ENCODE measurements at regions not wholly inside any gene's neighbourhood (a gene's known extent, or its start where the extent isn't known, plus 50 kb on each side); places are given as distances from the start of the nearest gene placed in this dataset.

DNA sequence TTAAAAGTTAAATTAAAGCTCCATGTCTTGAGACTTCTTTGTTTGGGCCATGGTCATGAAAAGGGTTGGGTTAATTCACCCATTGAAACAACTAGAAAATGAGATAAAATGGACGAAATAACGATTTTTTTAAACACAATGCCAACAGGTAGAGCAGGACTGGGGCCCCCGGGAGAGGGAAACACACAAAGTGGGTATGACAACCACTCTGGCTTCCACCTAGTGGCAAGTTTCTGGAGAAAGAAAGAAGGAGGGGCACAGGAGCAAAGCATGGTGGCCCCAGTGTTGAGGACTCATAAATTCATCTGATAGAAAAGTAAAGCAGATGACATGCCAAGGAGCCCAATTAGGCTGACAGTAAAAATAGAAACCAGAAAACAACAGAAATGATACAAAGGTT, 68.4 kb downstream of the MYEOV start:
- FAIRE-seq (no peak), DNase-seq (ENCODE audit: insufficient read length, low spot score) (no peak)
- TF ChIP-seq POU2F2 (IDR thresholded peaks at IDR 0.05; ENCODE audit: low read depth, low read length): no peak
- TF ChIP-seq SPI1 (IDR thresholded peaks at IDR 0.05; ENCODE audit: low read depth, low read length): no peak
- TF ChIP-seq PAX5 (IDR thresholded peaks at IDR 0.05; ENCODE audit: insufficient read depth, low read length, severe bottlenecking): no peak
- TF ChIP-seq POLR2AphosphoS5 (IDR thresholded peaks at IDR 0.05; ENCODE audit: low read depth, low read length): no peak
- TF ChIP-seq POLR2A (IDR thresholded peaks at IDR 0.05; ENCODE audit: low read depth, low read length): no peak
- TF ChIP-seq TAF1 (IDR thresholded peaks at IDR 0.05; ENCODE audit: low read depth, low read length): no peak

DNA sequence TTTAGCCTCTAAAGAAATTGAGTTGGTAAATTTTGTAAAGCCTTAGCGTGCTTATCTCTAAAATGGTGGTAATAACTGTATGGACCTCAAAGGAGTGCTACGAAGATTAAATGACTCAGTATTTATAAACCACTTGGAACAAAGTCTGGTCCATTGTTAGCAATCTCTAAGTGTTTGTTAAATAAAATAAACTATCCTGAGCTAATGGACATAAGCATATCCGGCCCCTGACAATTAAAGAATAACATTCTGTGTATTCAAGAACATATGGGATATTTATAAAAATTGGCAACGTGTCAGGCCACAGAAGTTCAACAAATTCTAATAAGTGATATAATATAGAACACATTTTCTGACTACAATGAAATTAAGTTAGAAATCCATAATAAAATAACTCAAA, 71.0 kb downstream of the MYEOV start:
- no peak for DNase-seq (ENCODE audit: insufficient read length, low spot score)
- no peak for FAIRE-seq
- no peak for TF ChIP-seq POLR2A (IDR thresholded peaks at IDR 0.05; ENCODE audit: low read depth, low read length)
- TF ChIP-seq PAX5 (IDR thresholded peaks at IDR 0.05; ENCODE audit: insufficient read depth, low read length, severe bottlenecking): no peak
- TF ChIP-seq POU2F2 (IDR thresholded peaks at IDR 0.05; ENCODE audit: low read depth, low read length): no peak
- no peak for TF ChIP-seq SPI1 (IDR thresholded peaks at IDR 0.05; ENCODE audit: low read depth, low read length)
- no peak for TF ChIP-seq POLR2AphosphoS5 (IDR thresholded peaks at IDR 0.05; ENCODE audit: low read depth, low read length)
- TF ChIP-seq TAF1 (IDR thresholded peaks at IDR 0.05; ENCODE audit: low read depth, low read length): no peak

DNA sequence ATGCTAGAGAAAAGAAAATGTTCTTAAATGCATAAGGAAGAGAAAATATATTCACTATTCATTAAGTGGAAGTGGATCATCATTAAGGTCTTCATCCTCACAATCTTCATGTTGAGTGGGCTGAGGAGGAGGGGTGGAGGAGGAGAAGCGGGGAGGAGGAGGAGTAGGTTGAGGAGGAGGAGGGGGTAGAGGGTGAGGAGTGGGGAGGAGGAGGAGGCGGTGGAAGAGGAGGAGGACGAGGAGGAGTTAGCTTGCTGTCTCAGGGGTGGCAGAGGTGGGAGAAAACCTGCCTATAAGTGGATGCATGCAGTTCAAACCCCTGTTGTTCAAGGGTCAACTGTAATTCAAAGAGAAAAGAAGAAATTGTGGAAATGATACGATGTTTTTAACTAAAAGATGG, 71.6 kb downstream of the MYEOV start:
- FAIRE-seq (no peak), DNase-seq (ENCODE audit: insufficient read length, low spot score) (no peak)
- no peak for TF ChIP-seq SPI1 (IDR thresholded peaks at IDR 0.05; ENCODE audit: low read depth, low read length)
- no peak for TF ChIP-seq TAF1 (IDR thresholded peaks at IDR 0.05; ENCODE audit: low read depth, low read length)
- no peak for TF ChIP-seq PAX5 (IDR thresholded peaks at IDR 0.05; ENCODE audit: insufficient read depth, low read length, severe bottlenecking)
- no peak for TF ChIP-seq POU2F2 (IDR thresholded peaks at IDR 0.05; ENCODE audit: low read depth, low read length)
- TF ChIP-seq POLR2A (IDR thresholded peaks at IDR 0.05; ENCODE audit: low read depth, low read length): no peak
- TF ChIP-seq POLR2AphosphoS5 (IDR thresholded peaks at IDR 0.05; ENCODE audit: low read depth, low read length): no peak

DNA sequence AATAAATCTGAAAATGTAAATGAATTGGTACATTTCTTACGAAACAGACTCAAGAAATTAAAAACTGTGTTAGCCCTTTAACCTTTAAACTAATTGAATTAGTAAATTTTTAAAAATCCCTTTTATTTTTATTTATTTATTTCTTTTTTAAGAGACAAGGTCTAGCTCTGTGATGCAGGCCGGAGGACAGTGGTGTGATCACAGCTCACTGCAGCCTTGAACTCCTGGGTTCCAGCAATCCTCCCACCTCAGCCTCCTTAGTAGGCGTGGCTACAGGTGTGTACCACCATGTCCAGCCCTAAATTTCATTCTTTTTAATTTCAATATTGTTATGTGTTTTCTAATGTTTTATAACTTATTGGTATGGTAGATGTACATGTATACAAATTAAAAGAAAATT, 72.6 kb downstream of the MYEOV start:
- TF ChIP-seq POLR2A (IDR thresholded peaks at IDR 0.05; ENCODE audit: low read depth, low read length) (no peak), PAX5 (IDR thresholded peaks at IDR 0.05; ENCODE audit: insufficient read depth, low read length, severe bottlenecking) (no peak), POLR2AphosphoS5 (IDR thresholded peaks at IDR 0.05; ENCODE audit: low read depth, low read length) (no peak), SPI1 (IDR thresholded peaks at IDR 0.05; ENCODE audit: low read depth, low read length) (no peak), POU2F2 (IDR thresholded peaks at IDR 0.05; ENCODE audit: low read depth, low read length) (no peak), TAF1 (IDR thresholded peaks at IDR 0.05; ENCODE audit: low read depth, low read length) (no peak)
- DNase-seq (ENCODE audit: insufficient read length, low spot score) (no peak), FAIRE-seq (no peak)

DNA sequence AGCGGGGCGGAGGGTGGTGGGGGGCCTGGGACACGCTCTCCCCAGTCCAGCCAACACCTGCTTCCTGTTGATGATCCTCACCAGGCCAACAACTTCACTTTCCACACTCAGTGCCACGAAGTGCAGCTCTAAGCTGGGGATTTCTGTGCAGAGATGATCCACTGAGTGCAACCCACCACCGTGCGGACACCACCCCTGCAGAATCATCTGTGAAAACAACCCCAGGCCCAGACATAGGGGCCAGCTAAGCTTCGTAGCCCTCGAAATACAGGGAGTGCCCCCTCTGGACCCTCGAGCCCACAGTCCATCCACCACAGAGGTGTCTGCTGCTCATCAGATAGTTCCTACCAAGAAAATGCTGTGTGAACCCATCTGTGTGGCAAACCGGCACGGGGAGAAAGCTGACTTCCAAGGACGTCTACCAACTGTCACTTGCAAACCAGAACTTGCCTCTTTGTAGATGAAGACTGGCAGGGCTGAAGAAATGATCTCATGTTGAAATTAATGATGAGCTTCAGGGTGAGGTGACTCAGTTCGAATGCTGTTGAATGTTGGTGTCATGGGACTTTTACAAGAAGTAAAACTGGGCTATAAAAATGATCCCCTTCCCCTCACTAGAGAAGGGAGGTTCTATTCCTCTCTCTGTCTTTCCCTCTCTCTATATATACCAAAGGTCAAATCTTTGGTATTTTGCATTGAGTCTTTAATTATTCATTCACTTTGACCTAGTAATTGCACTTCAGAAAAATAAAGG, 73.4 kb downstream of the MYEOV start:
- no peak for FAIRE-seq
- no peak for DNase-seq (ENCODE audit: insufficient read length, low spot score)
- no peak for TF ChIP-seq SPI1 (IDR thresholded peaks at IDR 0.05; ENCODE audit: low read depth, low read length)
- no peak for TF ChIP-seq POU2F2 (IDR thresholded peaks at IDR 0.05; ENCODE audit: low read depth, low read length)
- no peak for TF ChIP-seq POLR2AphosphoS5 (IDR thresholded peaks at IDR 0.05; ENCODE audit: low read depth, low read length)
- no peak for TF ChIP-seq PAX5 (IDR thresholded peaks at IDR 0.05; ENCODE audit: insufficient read depth, low read length, severe bottlenecking)
- TF ChIP-seq TAF1 (IDR thresholded peaks at IDR 0.05; ENCODE audit: low read depth, low read length): no peak
- no peak for TF ChIP-seq POLR2A (IDR thresholded peaks at IDR 0.05; ENCODE audit: low read depth, low read length)

DNA sequence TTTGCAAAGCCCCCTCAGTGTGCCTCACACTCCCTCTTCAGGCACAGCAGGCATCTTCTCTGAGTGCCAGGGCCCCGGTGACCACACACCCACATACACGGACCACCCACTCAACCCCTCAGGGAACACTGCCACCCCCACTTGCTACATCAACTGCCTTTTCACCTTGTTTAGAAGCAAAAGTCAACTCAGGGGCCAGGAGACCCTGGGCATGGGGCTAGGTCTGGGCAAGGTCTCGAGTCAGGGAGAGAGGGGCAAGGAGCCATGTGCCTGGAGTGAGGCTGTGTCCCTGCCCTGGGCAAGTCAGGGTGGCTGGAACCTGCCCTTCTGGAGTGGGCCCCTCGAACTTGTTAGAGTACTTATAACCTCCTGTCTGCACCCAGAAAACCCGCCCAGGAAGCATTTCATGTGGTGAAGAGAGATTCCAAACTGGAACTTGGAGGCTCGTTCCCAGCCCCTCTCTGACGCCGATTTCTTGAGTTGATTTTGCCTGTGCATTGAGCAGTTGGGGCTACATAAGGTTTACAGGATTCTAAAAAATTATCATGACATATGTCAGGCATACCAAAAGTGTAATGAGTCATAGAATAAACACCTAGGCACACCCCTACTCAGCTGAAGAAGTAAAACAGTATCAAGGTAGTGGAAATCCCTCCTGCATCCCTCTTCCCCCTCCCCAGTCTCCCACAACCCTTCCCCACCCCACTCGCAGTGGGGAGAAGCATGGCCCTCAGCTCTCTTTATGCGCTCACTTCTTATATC, 74.3 kb downstream of the MYEOV start:
- DNase-seq (ENCODE audit: insufficient read length, low spot score) (no peak), FAIRE-seq (no peak)
- TF ChIP-seq POU2F2 (IDR thresholded peaks at IDR 0.05; ENCODE audit: low read depth, low read length) (no peak), PAX5 (IDR thresholded peaks at IDR 0.05; ENCODE audit: insufficient read depth, low read length, severe bottlenecking) (no peak), POLR2AphosphoS5 (IDR thresholded peaks at IDR 0.05; ENCODE audit: low read depth, low read length) (no peak), SPI1 (IDR thresholded peaks at IDR 0.05; ENCODE audit: low read depth, low read length) (no peak), TAF1 (IDR thresholded peaks at IDR 0.05; ENCODE audit: low read depth, low read length) (no peak), POLR2A (IDR thresholded peaks at IDR 0.05; ENCODE audit: low read depth, low read length) (no peak)

DNA sequence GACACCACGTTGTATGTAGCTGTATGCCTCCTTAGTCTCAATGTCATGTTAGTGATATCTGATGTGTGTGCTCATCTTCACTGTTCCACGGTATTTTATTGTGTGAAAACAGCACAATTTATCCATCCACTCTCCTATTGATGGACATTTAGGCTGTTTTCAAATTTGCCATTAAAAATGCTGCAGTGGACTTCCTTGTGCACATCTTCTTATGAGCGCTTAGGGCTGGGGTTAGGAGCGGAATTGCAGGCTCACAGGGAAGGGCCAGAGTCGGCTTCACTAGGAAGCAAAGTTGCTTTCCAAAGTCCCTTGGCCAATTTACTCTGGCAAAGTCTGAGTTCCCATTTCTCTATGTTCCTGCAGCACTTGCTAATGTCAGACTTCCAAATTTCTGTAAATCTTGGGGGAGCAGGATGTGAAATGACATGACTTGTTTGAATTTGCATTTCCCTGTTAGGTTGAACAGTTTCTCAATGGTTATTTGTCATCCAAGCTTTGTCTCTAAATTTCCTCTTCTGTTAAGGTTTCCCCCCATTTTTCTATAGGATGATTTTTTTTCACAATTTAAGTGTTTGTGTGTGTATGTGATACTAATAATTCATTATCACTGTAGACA, 75.4 kb downstream of the MYEOV start:
- DNase-seq (ENCODE audit: insufficient read length, low spot score): no peak
- FAIRE-seq: no peak
- no peak for TF ChIP-seq POLR2AphosphoS5 (IDR thresholded peaks at IDR 0.05; ENCODE audit: low read depth, low read length)
- no peak for TF ChIP-seq TAF1 (IDR thresholded peaks at IDR 0.05; ENCODE audit: low read depth, low read length)
- TF ChIP-seq SPI1 (IDR thresholded peaks at IDR 0.05; ENCODE audit: low read depth, low read length): no peak
- no peak for TF ChIP-seq POU2F2 (IDR thresholded peaks at IDR 0.05; ENCODE audit: low read depth, low read length)
- TF ChIP-seq PAX5 (IDR thresholded peaks at IDR 0.05; ENCODE audit: insufficient read depth, low read length, severe bottlenecking): no peak
- TF ChIP-seq POLR2A (IDR thresholded peaks at IDR 0.05; ENCODE audit: low read depth, low read length): no peak

DNA sequence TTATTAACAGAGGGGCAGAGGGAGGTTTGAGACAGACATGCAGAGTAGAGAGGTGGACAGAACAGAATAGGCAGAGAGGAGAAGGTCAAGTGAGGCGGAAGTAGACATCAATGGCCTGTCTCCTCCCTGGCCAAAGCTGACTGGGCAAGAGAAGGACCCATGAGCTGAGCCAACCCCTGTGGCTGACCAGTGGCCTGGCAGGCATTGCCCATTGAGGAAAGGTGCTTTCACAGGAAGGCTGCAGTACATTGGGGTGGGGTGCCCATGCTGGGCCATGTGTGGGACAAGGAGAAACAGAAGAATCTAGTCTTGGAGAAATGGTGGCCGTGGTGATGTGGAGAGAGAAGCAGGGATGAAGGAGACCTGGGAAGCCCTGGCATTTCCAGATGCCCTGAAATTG, 76.0 kb downstream of the MYEOV start:
- DNase-seq (ENCODE audit: insufficient read length, low spot score): no peak
- no peak for FAIRE-seq
- TF ChIP-seq TAF1 (IDR thresholded peaks at IDR 0.05; ENCODE audit: low read depth, low read length): no peak
- no peak for TF ChIP-seq POLR2A (IDR thresholded peaks at IDR 0.05; ENCODE audit: low read depth, low read length)
- TF ChIP-seq SPI1 (IDR thresholded peaks at IDR 0.05; ENCODE audit: low read depth, low read length): no peak
- TF ChIP-seq PAX5 (IDR thresholded peaks at IDR 0.05; ENCODE audit: insufficient read depth, low read length, severe bottlenecking): no peak
- TF ChIP-seq POLR2AphosphoS5 (IDR thresholded peaks at IDR 0.05; ENCODE audit: low read depth, low read length): no peak
- TF ChIP-seq POU2F2 (IDR thresholded peaks at IDR 0.05; ENCODE audit: low read depth, low read length): no peak

Data from GM12891 (cell line).